LHCN-M2 (cell line): ENCODE measurements at regions not wholly inside any gene's neighbourhood (a gene's known extent, or its start where the extent isn't known, plus 50 kb on each side); places are given as distances from the start of the nearest gene placed in this dataset.

Experiments used
- DNase-seq: peaks from one replicate; pipeline ENCODE4 v3.0.0-alpha.2; 2012; ENCODE audit warnings: low read depth

DNA sequence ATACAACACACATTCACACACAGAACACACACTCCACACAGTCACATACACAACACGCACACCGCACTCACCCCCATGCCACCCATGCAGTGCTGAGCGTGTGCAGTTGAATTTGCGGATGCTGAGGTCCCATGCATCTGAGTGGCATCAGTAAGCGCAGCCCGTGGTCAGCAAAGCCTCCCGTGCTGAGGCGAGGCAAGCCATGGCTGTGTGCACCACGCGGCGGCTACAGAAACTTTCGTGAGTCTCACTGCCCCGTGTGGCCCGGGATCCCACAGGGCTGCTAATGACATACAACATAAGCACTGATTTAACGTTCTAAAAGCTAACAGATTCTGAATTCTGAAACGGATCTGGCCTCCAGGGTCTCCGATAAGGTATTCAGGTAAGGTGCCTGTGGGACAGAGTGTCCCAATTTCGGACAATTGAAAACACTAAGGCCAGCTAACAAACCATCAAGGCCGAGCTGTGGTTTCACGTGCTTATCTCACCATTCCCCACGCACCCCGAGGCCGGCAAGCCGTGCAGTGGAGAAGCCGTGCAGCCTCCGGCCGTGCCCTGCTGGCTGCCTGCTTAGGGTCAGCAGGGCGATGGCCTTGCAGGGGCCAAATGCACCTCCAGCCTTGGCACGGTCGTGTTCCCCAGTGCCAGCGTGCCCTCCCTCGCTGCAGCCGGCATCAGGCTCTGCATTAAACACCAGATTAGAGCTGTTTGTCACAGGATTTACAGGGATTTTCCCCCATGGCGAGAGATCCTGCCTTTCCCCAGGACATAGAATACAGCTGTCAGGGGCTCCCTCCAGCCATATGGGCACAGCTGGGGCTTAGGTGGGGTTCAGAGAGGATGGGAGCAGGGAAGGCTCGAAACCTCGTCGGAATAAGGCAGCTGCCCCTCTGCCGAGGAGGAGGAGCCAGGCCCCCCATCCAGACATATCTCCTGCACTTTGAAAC is 191.7 kb downstream of the C16orf95 start:
- no peak for DNase-seq

DNA sequence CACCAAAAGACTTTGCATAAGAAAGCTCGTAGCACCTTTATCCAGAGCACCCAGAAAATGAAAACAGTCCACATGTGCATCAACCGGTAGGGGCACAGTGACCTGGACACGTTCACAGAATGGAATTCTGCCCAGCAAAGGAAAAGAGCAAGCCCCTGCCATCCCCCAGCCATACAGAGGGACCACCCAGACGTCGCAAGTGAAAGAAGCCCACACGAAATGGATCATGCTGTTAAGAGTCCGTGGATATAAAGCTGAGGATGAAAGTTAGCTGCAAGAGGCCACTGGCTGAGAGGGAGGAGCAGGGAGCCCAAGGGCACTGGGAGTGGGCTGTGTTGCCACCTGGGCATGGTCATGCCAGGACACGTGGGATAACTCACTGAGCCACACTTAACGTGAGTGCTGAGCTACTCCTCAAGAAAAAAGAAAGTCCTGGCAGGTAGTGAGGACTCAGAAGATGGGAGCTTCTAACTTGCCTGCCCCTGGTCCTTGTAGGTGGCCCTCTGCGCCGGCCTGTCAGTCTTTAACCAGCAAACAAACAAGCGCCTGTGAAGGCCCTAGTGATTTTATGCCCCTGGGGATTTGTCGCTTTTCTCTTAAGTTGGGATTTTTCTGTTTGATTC is 190.7 kb downstream of the C16orf95 start:
- no peak for DNase-seq

DNA sequence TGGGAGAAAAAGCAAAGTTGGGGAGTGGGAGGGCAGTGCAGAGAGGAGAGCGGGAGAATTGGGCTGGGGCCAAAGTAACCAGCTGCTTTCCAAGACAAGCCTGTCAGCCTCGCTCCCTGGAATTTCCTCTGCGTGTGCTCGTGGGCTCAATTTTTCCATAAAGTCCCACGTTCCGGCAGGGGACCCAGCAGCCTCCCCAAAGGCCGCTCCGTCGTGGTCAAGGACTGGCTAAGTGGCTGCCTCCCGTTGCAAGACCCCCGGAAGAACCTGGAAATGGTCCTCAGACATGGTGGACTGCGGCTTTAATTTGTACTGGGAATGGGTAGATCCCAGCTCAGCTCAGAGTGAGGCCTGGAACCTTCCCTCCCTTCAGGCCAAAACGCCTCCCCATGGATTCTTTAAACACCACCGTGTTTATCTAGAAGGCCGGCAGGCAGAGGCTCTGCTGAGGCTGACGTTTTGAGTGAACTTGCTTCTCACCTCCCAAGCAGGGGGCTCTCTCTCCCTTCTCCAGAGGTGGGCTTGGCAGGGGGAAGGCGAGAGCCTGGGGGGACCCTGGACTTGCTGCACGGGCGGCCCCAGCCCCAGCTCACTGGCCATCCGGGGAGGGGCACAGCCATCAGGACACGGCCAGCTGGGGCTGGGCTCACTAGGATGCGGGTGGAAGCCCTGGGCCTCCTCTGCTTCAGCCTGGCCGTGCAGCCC is 190.0 kb downstream of the C16orf95 start:
- DNase-seq = no peak

DNA sequence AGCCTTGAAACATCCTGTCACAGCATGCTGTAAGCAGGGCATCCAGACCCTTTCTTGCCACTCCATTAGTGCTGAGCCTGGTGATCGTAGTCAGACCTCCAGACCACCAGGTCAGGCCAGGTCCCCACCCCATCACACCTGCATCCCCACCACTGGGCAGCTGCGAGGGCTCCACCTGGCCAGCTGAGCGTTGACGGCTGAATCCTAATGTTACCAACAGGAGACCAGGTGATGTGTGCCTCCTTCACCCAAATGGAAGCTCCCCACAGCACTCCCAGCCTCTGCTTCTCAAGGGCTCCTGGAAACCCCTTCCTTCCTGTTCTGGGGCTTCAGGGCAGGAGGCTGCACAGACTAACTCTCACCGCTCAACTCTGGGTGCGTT is 189.4 kb downstream of the C16orf95 start:
- no peak for DNase-seq

DNA sequence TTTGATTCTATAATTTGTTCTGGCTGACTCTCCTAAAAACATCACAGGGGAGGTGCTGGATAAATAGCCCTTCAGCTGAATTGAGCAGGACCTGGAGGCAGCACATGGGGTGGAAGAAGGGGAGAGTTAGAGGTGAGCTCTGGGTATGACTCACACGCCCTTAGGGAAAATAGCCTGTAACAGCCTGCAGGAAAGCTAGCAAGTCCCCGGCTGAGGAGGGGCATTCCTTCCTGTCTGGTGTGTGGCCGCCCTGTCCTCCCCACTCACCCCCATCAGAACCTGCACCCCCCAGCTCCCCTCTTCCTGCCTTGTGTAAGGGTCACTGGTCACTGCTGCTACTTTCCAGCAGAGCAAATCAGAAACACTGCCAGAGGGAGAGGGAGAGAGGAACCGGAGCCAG is 187.4 kb downstream of the C16orf95 start:
- DNase-seq = no peak

DNA sequence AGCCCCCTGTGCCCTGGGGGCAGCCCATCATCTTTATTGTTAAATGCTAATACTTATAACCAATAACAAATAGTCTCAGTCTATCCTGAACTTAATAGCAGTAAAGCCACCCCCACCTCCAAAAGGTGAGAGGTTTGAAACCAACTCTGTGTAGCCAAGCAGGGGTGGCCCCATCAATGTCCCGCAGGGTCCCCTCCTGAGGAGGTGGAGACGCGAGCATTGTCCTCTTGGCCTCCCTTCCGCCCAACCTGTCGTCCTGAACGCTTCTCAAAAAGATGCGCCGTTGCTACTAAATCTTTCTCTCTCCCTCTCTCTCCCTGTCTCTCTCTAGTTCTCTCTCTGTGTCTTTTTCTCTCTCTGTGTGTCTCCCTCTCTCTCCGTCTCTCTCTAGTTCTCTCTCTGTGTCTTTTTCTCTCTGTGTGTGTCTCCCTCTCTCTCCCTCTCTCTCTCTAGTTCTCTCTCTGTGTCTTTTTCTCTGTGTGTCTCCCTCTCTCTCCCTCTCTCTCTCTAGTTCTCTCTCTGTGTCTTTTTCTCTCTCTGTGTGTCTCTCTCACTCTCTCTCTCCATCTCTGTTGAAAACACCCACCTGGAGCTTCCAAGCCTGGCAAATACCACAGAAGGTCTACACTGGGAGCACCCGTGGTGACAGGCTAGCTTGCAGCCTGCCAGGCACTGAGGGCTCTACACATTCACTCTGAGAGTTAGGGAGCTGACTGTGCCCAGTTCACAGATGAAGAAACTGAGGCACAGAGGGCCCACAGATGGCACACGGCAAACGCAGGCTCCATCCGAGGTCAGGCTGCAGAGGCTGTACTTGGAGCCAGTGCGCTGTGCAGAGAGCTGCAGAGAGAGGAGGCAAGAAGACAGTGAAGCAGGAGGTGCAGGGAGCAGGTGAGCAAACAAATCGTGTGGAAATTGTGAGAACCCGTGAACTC is 185.9 kb downstream of the C16orf95 start:
- no peak for DNase-seq

DNA sequence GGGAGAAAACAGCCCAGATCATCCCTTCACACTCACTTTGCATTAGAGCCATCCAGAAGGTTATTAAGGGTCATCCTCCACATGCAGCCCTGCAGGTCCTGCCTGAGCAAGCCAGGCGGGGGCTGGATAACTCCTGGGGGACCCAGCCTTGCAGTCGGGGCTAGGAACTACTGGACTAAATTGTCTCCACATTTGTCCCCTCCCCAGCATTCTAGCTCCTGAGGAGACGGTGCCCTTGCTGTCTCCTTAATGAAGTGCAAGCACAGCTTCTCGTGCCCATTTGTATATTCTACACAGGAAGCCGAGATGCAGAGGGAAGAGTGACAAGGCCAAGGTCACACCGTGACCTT is 185.2 kb downstream of the C16orf95 start:
- no peak for DNase-seq

DNA sequence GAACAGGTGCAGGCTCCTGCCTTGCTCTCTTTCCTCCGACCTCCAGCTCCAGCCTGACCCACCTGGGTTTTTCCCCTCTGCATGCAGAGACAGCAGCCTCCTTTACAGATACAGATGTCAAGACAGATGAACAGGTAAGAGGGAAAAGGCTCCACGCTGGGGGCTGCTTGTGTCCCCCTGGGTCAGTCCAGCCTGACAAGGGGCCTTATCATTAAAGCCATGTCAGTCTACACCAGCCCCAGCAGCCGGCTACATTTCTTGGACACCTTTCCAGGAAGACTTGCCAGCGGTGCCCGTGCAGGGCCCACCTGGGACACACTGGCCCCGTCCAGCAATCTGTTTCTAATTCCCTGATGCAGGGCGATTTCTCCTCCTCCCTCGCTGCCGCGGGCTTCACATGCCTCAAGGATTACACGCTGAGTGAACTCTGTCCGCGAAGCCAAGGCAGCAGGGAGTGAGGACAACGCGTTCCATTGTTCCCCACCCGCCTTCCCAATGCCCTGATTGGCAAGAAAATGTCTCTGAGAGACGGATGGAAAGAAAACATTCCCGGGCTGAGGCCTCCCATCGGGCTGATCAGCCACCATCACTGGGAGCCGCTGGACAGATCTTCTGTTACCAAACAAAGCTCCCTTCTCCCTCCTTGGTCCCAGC is 184.7 kb downstream of the C16orf95 start:
- DNase-seq = peak; percentile 13

DNA sequence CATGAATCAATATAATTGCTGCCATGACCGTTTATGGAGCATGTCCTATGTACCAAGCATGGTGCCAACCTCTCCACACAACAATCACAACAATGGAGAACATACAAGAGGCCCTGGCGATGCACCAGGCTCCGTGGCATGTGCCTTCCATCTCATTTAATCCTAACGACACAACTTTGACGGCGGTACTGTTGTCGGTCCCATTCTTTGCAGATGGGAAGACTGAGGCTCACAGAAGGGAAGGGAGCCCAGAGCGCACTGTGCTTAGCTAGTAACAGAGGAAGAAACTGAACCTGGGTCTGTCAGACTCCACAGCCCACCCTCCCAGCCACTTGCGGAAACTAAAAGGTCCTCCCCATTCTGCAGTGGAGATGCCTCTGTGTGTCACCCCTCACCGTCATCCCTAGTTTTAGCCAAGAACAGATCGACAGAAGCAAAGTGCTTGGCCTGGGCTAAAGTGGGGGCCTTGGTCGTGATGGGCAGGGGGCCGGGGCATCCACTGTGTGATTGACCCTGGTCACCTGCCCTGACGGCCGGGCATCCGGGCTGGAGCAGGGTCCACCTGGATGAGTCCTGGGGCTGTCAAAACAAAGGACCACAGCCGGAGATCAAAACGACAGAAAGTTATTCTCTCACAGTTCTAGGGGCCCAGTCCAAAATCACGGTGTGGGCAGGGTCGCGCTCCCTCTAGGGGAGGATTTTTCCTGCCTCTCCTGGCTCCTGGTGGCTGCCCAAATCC is 183.9 kb downstream of the C16orf95 start:
- no peak for DNase-seq

DNA sequence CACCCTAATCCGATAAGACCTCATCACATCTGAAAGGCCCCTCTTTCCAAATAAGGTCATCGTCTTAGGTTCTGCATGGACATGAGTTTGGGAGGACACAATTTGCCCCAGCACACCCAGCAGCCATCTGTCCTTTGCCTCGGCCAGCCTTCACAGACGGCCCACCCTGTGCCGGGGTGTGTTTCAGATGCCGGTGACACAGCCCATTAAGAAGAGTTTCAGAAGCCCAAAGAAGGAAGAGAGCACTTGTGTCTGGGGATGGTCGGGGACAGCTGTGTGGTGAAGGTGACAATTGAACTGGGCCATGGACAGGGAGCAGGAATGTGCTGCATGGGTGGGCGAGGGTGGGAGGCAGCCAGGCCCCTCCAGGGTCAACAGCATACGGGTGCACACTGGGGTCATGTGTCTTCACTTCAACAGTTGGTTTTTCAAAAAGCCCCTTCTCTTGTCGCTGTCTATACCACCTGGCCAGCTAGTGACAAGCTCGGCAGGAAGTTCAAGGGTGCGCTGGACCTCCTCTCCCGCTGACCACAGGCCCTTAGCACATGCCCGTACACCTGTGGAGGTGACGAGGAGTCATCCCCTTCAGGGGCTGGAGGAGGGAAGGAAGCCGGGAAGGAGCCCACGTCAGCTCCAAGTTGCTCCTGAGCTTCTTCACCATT is 183.1 kb downstream of the C16orf95 start:
- DNase-seq = no peak

DNA sequence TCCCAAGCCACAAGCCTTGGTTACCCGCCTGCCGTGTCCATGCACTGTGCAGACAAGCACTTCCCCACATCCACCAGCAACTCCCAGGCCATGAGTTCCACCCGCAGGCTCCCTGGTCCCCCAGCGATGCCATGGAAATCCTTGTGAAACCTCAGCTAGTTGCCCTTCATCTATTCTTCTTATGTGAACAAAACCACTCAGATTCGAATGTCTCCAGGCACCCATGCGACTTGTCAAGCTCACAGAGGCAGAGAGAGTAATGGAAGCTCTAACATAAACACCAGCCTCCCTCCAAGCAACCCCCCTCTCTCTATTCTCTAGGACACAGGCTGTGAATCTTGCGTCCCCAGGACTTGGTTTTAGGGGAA is 182.6 kb downstream of the C16orf95 start:
- DNase-seq = no peak

DNA sequence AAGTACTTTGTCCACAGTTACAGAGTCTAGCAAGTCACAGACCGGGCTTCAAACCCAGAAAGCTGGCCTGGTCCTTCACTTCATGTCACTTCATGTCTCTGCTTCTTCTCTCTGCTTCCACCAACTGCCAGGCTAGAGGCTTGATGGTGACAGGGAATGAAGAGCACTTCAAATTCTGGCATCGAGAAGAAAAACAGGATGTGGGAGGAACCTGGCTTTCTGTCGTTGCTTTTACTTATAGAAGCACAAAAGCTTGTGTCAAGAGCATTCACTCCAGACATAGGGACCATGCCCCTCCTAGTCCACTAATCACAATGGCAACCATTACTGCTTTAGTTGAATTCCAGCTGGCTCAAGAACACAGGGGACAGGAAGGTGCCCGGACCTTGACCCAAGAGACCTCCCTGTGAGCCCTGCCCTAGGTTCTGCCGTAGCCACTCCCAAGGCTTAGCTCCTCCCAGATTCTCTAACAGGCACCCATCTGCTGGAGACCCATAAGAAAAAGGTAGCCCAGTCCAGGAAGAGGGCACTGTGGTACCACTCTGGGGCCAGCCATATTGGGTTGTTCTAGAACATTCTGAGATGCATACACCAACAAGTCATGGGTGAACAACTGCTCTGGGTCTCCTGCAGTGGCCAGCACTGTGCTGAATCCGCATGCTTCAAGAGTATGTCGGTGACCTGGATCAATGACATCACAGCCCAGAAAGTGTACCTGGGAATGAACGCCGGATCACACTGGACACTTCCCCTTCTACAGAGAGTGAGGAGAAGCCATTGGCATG is 181.8 kb downstream of the C16orf95 start:
- no peak for DNase-seq

DNA sequence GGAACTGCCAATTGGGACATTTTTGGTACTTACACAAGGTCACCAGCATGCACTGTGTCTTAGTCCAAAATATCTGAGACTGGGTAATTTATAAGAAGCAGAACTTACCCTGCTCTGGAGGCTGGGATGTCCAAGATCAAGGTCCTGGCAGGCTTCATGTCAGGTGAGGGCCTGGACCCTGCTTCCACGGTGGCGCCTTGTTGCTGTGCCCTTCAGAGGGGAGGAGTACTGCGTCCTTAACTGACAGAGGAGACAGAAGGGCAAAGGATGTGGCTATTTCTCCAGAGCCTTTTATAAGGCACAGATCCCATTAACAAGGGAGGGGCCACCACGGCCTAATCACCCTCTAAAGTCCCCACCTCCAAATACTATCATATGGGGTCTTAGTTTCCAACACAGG is 178.9 kb downstream of the C16orf95 start:
- no peak for DNase-seq

DNA sequence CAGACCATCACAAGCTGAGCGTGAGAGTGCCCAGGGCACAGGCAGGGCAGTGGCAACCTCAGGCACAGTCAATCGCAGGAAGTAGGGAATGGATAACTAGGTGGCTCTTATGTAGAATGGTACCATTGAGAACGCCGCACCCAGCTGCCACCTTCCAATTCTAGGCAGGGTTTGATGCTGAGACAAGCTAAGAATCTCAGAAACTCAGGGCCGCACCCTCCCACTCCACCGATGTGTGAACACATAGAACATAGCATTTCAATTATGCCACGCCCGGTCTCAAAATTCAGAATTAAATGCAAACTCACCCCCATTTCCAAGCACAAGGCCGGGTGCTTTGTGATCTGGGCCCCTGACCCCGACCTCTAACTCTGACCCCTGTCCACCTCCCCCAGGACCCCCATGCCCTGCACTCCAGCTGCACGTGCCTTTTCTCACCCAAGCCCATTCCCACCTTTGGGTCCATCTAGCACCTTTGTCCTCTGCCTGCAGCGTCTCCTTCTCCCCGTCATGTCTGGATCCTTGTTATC is 178.4 kb downstream of the C16orf95 start:
- DNase-seq = no peak

DNA sequence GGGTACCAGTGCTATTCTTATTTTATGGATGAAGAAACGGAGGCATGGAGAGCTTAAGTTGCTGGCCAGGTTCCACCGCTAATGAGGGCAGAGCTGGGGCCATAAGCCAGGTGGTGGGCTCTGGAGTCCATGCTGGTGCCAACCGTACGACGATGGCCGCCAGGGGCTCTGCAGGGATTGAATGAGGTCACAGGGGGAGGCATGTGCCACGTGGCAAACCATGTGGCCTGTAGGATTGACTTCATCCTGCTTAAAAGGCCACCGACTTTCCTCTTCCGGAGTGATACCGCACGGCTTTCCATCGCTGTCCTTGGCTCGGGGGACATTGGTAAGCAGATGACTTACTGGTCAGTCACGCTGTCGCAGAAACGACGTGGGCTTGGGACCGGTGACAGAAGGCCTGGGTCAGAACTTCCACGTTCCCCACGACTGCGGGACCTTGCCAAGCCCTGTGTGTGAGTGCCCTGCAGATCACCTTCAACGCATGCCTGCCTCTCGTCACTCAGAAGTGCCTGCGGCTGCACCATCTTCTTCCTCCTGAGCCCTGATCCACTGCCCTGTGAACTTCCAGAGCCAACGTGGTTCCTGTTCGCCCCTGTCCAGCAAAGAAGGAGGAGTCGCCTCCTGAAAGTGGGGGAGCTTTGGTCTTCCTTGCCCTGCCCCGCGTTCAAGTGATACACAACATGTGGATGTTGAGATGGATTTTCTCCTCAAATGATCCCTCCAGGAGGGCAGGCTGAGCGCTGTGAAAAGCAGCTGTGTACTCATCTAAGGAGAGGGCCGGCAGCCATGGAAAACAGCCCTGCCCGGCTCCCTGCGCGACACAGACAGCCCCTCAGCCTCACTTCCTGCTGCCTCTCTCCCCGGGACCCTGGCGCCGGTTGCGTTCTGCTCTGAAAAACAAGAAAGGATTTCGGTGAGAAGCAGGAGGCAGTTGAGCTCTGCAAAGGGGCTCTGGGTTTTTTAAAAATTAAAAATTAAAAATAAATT is 176.7 kb downstream of the C16orf95 start:
- DNase-seq = no peak

DNA sequence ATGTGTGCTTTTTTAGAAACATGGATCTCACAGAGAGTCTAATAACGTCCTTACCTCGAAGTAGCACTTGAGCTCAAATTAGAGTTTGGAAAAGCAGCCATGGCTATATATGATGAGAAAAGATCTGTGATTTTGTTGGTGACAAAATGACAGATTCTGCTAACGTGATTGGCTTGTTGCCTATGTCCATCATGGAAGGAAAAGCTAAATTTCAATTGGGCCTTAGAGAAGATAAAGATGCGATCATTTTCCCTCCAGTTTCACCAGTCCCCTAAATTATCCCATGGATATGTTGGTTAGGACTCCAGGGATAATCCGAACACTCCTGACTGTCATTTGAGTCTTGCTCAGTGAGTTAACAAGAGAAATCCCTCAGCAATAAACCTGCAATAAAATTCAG is 175.8 kb downstream of the C16orf95 start:
- no peak for DNase-seq

DNA sequence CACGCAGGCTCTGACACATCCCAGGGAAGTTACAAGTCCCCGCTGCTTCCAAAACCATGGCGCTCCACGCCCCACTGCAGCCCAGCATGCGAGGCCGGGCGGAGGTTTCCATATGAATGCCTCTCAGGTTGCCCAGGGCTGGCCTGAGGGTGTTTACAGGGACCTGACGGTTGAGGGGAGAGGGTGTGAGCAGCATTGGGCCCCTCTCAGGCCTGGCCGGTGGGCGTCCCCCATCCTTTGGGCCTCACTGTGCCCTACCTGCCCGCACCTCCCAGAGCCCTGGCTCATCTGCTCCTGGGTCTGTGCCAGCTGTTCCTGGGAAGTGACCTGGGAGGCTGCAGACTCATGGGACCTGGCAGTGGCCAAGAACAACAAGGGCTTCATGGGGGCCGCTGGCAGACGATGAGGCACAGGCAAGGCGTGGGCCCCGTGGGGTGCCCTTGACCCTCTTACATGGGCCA is 173.5 kb downstream of the C16orf95 start:
- DNase-seq = no peak
